Epithelial cell of proximal tubule (primary cell): ENCODE measurements at regions not wholly inside any gene's neighbourhood (a gene's known extent, or its start where the extent isn't known, plus 50 kb on each side); places are given as distances from the start of the nearest gene placed in this dataset.

Source experiments
- DNase-seq: peaks from one replicate; pipeline ENCODE4 v3.0.0-alpha.2; 2011; ENCODE audit warnings: low read depth
- H3K4me3 ChIP-seq: 2 replicates; pipeline ENCODE4 v1.5.1; 2011; ENCODE audit warnings: low read depth, mild to moderate bottlenecking, low read length
- CTCF ChIP-seq: conservative IDR thresholded peaks from 2 replicates; pipeline ENCODE4 v1.5.1; 2012; ENCODE audit warnings: low read depth, mild to moderate bottlenecking, low read length

- TF ChIP-seq CTCF = no peak
- no peak for DNase-seq
- H3K4me3 ChIP-seq = no peak overlapping the region
Observed at GRCh38 chr19:30158067-30158892, 213.9 kb upstream of the ZNF536 start.

DNA sequence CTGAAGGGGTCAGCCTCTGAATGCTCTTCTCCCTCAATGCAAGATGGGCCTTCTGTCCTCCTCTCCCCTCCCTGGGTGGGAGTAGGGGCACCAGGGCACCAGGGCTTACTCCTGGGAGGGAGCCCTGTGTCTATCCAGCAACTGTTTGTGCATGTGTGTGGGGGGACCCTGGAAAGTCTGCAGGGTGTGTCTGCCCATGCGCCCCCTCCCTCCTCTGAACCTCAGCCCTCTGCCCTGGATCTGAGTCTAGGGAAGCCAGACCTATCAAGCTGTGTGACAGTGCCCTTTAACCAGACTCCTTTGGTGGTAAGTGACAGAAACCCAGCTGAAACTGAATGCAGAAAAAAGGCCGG lies 213.3 kb upstream of the ZNF536 start:
- no peak for DNase-seq
- H3K4me3 ChIP-seq = no peak overlapping the region
- TF ChIP-seq CTCF = no peak

DNA sequence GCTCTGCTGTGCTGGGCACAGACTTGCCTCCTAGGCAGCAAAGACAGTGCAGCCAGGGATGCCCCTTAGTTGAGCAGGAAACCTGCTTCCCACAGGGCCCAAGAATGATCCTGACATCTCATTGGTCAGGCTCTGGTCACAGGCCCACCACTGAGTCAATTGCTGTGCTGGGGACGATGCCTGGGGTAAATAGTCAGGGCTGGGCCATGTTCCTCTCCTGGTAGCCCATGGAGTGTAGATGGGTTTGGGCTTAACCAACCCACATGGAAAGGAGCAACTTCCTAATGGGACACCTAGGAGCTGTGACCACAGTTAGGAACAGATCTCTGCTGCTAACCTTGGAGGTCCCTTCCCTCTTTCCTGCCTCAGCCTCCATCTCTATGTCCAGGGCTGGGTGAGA lies 212.5 kb upstream of the ZNF536 start:
- H3K4me3 ChIP-seq = no peak overlapping the region
- TF ChIP-seq CTCF = no peak
- no peak for DNase-seq

- no peak for DNase-seq
- H3K4me3 ChIP-seq = no peak overlapping the region
- no peak for TF ChIP-seq CTCF
Observed at GRCh38 chr19:30160426-30160825, 211.8 kb upstream of the ZNF536 start.

GRCh38 chr19:30161021-30161655 lies 211.0 kb upstream of the ZNF536 start:
- TF ChIP-seq CTCF = no peak
- DNase-seq = no peak
- no peak overlapping the region for H3K4me3 ChIP-seq

DNA sequence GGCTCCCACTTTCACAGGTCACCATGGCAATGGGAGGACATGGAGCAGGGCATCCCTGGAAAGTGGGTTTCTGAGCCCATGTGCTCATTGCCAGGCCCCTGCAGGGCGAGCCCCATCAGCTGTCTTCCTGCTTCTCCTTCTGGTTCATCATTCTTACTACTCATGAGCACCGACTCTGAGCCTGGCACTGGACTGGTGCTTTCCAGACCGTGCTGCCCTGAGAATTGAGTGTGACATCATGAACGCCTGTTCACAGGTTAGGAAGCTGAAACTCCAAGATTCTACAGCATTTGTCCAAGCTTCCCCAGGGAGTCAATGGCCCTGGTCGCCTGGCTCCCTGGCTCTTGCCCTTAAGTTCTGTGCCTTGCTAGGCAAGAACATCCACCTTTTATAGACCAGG lies 210.4 kb upstream of the ZNF536 start:
- no peak for TF ChIP-seq CTCF
- no peak overlapping the region for H3K4me3 ChIP-seq
- DNase-seq = no peak

GRCh38 chr19:30162718-30163117 lies 209.5 kb upstream of the ZNF536 start:
- no peak for DNase-seq
- TF ChIP-seq CTCF = no peak
- no peak overlapping the region for H3K4me3 ChIP-seq
